MCF 10A (cell line): ENCODE measurements at regions not wholly inside any gene's neighbourhood (a gene's known extent, or its start where the extent isn't known, plus 50 kb on each side); places are given as distances from the start of the nearest gene placed in this dataset.

Experiments used
- BruUV-seq: library from RNA; stranded (reverse); fragments of 400-500 nt; replicated peaks from 2 replicates; lab custom pipeline; 2021; lab: Mats Ljungman, UMichigan
- CTCF ChIA-PET: fragments of 300-600 bp; sonication (Branson Sonifier 250); formaldehyde crosslinking; extraction: SDS; loops from one replicate; lab custom pipeline; 2021; ENCODE audit warnings: antibody characterized with exemption, inconsistent platforms; lab: Yijun Ruan, JAX
- POLR2A ChIA-PET: fragments of 300-600, 350-650 bp; sonication (Branson Sonifier 250); formaldehyde crosslinking; extraction: SDS; loops from one replicate; lab custom pipeline; 2020; ENCODE audit warnings: antibody characterized with exemption, inconsistent platforms; lab: Yijun Ruan, JAX
- DNase-seq: peaks from one replicate; pipeline ENCODE4 v3.0.0-alpha.2; 2018; ENCODE audit not compliant: unreplicated experiment
- H3K27ac Mint-ChIP-seq: one replicate; pipeline ENCODE4 v1.8.0; 2022; ENCODE audit warnings: mild to moderate bottlenecking, low read depth, mixed read lengths; ENCODE audit not compliant: unreplicated experiment
- H3K27me3 Mint-ChIP-seq: one replicate; pipeline ENCODE4 v1.8.0; 2022; ENCODE audit warnings: mixed read lengths; ENCODE audit not compliant: insufficient read depth, unreplicated experiment
- H3K36me3 Mint-ChIP-seq: one replicate; pipeline ENCODE4 v1.8.0; 2022; ENCODE audit warnings: mild to moderate bottlenecking, moderate library complexity, mixed read lengths; ENCODE audit not compliant: insufficient read depth, unreplicated experiment
- H3K4me1 Mint-ChIP-seq: one replicate; pipeline ENCODE4 v1.8.0; 2022; ENCODE audit warnings: mixed read lengths; ENCODE audit not compliant: insufficient read depth, unreplicated experiment
- H3K4me3 Mint-ChIP-seq: one replicate; pipeline ENCODE4 v1.8.0; 2022; ENCODE audit warnings: mild to moderate bottlenecking, moderate library complexity, mixed read lengths; ENCODE audit not compliant: unreplicated experiment
- H3K9me3 Mint-ChIP-seq: one replicate; pipeline ENCODE4 v1.8.0; 2022; ENCODE audit warnings: mixed read lengths; ENCODE audit not compliant: unreplicated experiment
- intact Hi-C: fragments of 100-400 bp; cut with micrococcal nuclease; formaldehyde crosslinking; loops from 2 replicates; pipeline ENCODE4 v1.14.1; 2022
- TF ChIP-seq, protein P1 (sequence below): fragments of 200-600 bp; IDR thresholded peaks from one replicate; pipeline ENCODE4 v1.8.0; 2022; ENCODE audit warnings: antibody characterized with exemption, mild to moderate bottlenecking; ENCODE audit not compliant: unreplicated experiment

- DNase-seq, result no peak
- CTCF ChIA-PET, result no interaction called here
- intact Hi-C loops, result no loop called here
- TF ChIP-seq, protein P1, sequence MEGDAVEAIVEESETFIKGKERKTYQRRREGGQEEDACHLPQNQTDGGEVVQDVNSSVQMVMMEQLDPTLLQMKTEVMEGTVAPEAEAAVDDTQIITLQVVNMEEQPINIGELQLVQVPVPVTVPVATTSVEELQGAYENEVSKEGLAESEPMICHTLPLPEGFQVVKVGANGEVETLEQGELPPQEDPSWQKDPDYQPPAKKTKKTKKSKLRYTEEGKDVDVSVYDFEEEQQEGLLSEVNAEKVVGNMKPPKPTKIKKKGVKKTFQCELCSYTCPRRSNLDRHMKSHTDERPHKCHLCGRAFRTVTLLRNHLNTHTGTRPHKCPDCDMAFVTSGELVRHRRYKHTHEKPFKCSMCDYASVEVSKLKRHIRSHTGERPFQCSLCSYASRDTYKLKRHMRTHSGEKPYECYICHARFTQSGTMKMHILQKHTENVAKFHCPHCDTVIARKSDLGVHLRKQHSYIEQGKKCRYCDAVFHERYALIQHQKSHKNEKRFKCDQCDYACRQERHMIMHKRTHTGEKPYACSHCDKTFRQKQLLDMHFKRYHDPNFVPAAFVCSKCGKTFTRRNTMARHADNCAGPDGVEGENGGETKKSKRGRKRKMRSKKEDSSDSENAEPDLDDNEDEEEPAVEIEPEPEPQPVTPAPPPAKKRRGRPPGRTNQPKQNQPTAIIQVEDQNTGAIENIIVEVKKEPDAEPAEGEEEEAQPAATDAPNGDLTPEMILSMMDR, result no peak
- POLR2A ChIA-PET, result no interaction called here
- Mint-ChIP-seq H3K27ac (no peak overlapping the region), H3K4me1 (peaks cover 6% of the 10 kb centered on the region), H3K9me3 (no peaks in the 10 kb centered on the region), H3K27me3 (no peaks in the 10 kb centered on the region), H3K4me3 (no peak overlapping the region), H3K36me3 (no peaks in the 10 kb centered on the region)
- BruUV-seq, result no TSS peak
Observed at GRCh38 chr2:207446653-207447052, 83.1 kb upstream of the CREB1 start.

DNA sequence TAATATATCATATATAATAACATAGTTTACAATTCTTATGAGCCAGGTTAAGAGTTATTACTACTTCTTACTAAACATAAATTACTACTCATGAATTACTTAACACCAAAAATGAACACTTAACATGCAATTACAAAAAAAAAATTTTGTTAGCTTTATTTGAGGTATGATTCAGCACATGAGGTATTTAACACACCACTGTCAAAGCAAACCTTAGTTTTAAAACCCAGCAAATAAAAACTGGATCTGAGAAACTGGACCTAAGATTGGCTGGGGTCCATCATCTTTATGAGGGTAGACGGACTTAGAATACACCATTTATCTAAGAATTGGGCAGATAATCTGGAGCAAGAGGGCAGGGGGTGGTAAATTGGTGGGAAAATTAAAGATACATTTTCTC lies 81.8 kb upstream of the CREB1 start:
- POLR2A ChIA-PET, result no interaction called here

GRCh38 chr2:207449642-207450165 lies 80.1 kb upstream of the CREB1 start:
- TF ChIP-seq, protein P1, result no peak
- Mint-ChIP-seq H3K27ac (no peak overlapping the region), H3K4me1 (peaks cover 6% of the 10 kb centered on the region), H3K4me3 (no peak overlapping the region), H3K27me3 (no peaks in the 10 kb centered on the region), H3K9me3 (no peaks in the 10 kb centered on the region), H3K36me3 (no peaks in the 10 kb centered on the region)
- intact Hi-C loops, result no loop called here
- ChIA-PET CTCF (interaction anchor here (1.2 kb wide), 1 partner anchor 24 kb away, joined by 4 read pairs; no protein-coding TSS in a partner anchor), POLR2A (interaction anchor here (0.7 to 0.9 kb wide), 2 partner anchors 71 to 210 kb away, joined by 3 to 5 read pairs; no protein-coding TSS in a partner anchor)
- DNase-seq, result no peak
- no TSS peak for BruUV-seq

More for the DNA sequence above, 81.8 kb upstream of the CREB1 start:
- intact Hi-C loops, result no loop called here
- H3K27me3 Mint-ChIP-seq, result no peaks in the 10 kb centered on the region
- CTCF ChIA-PET, result interaction anchor here (0.9 to 1.1 kb wide), 2 partner anchors 25 to 466 kb away, joined by 4 read pairs; no protein-coding TSS in a partner anchor
- no peaks in the 10 kb centered on the region for H3K36me3 Mint-ChIP-seq
- peaks cover 6% of the 10 kb centered on the region for H3K4me1 Mint-ChIP-seq
- no peak overlapping the region for H3K27ac Mint-ChIP-seq
- DNase-seq, result no peak
- no peak overlapping the region for H3K4me3 Mint-ChIP-seq
- TF ChIP-seq, protein P1, result no peak
- BruUV-seq, result no TSS peak
- no peaks in the 10 kb centered on the region for H3K9me3 Mint-ChIP-seq

GRCh38 chr2:207450186-207450585 lies 79.6 kb upstream of the CREB1 start:
- H3K9me3 Mint-ChIP-seq, result no peaks in the 10 kb centered on the region
- POLR2A ChIA-PET, result no interaction called here
- no peak overlapping the region for H3K27ac Mint-ChIP-seq
- peaks cover 6% of the 10 kb centered on the region for H3K4me1 Mint-ChIP-seq
- no peaks in the 10 kb centered on the region for H3K36me3 Mint-ChIP-seq
- TF ChIP-seq, protein P1, result no peak
- no TSS peak for BruUV-seq
- CTCF ChIA-PET, result interaction anchor here (0.6 to 1.2 kb wide), 2 partner anchors 17 to 24 kb away, joined by 3 to 4 read pairs; no protein-coding TSS in a partner anchor
- H3K4me3 Mint-ChIP-seq, result no peak overlapping the region
- no peak for DNase-seq
- no peaks in the 10 kb centered on the region for H3K27me3 Mint-ChIP-seq
- intact Hi-C loops, result no loop called here
